HCT116 (cell line): ENCODE measurements at regions not wholly inside any gene's neighbourhood (a gene's known extent, or its start where the extent isn't known, plus 50 kb on each side); places are given as distances from the start of the nearest gene placed in this dataset.

ENCODE experiments used
- ATAC-seq: fragments of 200-7000 bp; cut with Tn5 transposase; 2 replicates; pipeline ENCODE4 v1.9.1; 2020; ENCODE audit warnings: mild to moderate bottlenecking, moderate library complexity
- BruUV-seq: library from RNA; stranded (reverse); fragments of 400-500 nt; replicated peaks from 2 replicates; lab custom pipeline; 2021; lab: Mats Ljungman, UMichigan
- CTCF ChIA-PET: fragments of 300-600 bp; sonication (Branson Sonifier 250); formaldehyde crosslinking; loops from one replicate; lab custom pipeline; 2021; ENCODE audit warnings: antibody characterized with exemption; lab: Charles Lee
- POLR2A ChIA-PET: fragments of 300-600, 350-600 bp; sonication (Branson Sonifier 250); formaldehyde crosslinking; loops from one replicate; lab custom pipeline; 2021; ENCODE audit warnings: antibody characterized with exemption; lab: Charles Lee
- RAD21 ChIA-PET, 2 experiments: fragments of 300-600 bp; sonication (Branson Sonifier 250); formaldehyde crosslinking; loops; one replicate each; lab custom pipeline; 2023; ENCODE audit warnings: low total read pairs in 2 of 2; ENCODE audit not compliant: uncharacterized antibody in 2 of 2, unreplicated experiment in 2 of 2, low non-redundant PET in 1 of 2; lab: Charles Lee
- DNase-seq: peaks from one replicate; pipeline ENCODE4 v3.0.0-alpha.2; 2010; ENCODE audit warnings: low read depth, low spot score
- H2AFZ ChIP-seq: fragments of 200-600 bp; shearing (Covaris generic), sonication (generic); 2 replicates; pipeline ENCODE4 v1.6.1; 2017; ENCODE audit warnings: low read depth, mixed run types, mixed read lengths, antibody characterized with exemption, low read length; ENCODE audit not compliant: poor library complexity, severe bottlenecking
- H3K27ac ChIP-seq: 2 replicates; pipeline ENCODE4 v1.5.1; 2012; ENCODE audit warnings: low read depth, low read length
- H3K27me3 ChIP-seq: fragments of 200-600 bp; sonication (generic); 2 replicates; pipeline ENCODE4 v1.6.1; 2016; ENCODE audit warnings: mixed run types, low read length, mixed read lengths; ENCODE audit not compliant: insufficient read depth
- H3K36me3 ChIP-seq, 2 experiments: fragments of 200-500 bp in 1 of 2; fragments of 200-600 bp in 1 of 2; sonication (Bioruptor generic) in 1 of 2; sonication (generic) in 1 of 2; 2 replicates each; pipeline versions ENCODE4 v1.5.1 to v1.6.1; 2014 to 2016; ENCODE audit warnings: low read length in 2 of 2, inconsistent platforms in 1 of 2, mixed read lengths in 1 of 2, mixed run types in 1 of 2; ENCODE audit not compliant: insufficient read depth in 2 of 2, control insufficient read depth in 1 of 2
- H3K4me1 ChIP-seq, 2 experiments: fragments of 200-600 bp in 1 of 2; sonication (generic) in 1 of 2; 2 replicates each; pipeline versions ENCODE4 v1.5.1 to v1.6.1; 2012 to 2017; ENCODE audit warnings: low read length in 2 of 2, inconsistent platforms in 1 of 2, mild to moderate bottlenecking in 1 of 2, mixed read lengths in 1 of 2, mixed run types in 1 of 2, moderate library complexity in 1 of 2; ENCODE audit not compliant: insufficient read depth in 2 of 2, control insufficient read depth in 1 of 2
- H3K4me2 ChIP-seq: fragments of 200-600 bp; sonication (generic); 2 replicates; pipeline ENCODE4 v1.6.1; 2017; ENCODE audit warnings: mixed run types, low read length, mixed read lengths
- H3K4me3 ChIP-seq, 2 experiments: fragments of 200-600 bp in 1 of 2; sonication (generic) in 1 of 2; replicated peaks in 1 of 2; 2 replicates each; pipeline ENCODE4 v1.5.1; 2011 to 2016; ENCODE audit warnings: low read length in 2 of 2, control low read depth in 1 of 2, low read depth in 1 of 2, mild to moderate bottlenecking in 1 of 2, mixed read lengths in 1 of 2, mixed run types in 1 of 2
- H3K79me2 ChIP-seq: fragments of 200-600 bp; sonication (generic); 2 replicates; pipeline ENCODE4 v1.6.1; 2017; ENCODE audit warnings: mild to moderate bottlenecking, mixed run types, low read length, moderate library complexity, mixed read lengths; ENCODE audit not compliant: insufficient read depth
- H3K9ac ChIP-seq: fragments of 200-600 bp; sonication (generic); 2 replicates; pipeline ENCODE4 v1.6.1; 2016; ENCODE audit warnings: low read length, mixed read lengths
- H3K9me2 ChIP-seq: fragments of 200-600 bp; sonication (generic), shearing (Covaris generic); 2 replicates; pipeline ENCODE4 v1.6.1; 2017; ENCODE audit warnings: mixed run types, mild to moderate bottlenecking, moderate library complexity; ENCODE audit not compliant: insufficient read depth
- H3K9me3 ChIP-seq, 2 experiments: fragments of 200-500 bp in 1 of 2; fragments of 200-600 bp in 1 of 2; sonication (Bioruptor generic) in 1 of 2; sonication (generic) in 1 of 2; 2 replicates each; pipeline ENCODE4 v1.6.1; 2014 to 2017; ENCODE audit warnings: low read length in 2 of 2, mixed read lengths in 2 of 2, inconsistent platforms in 1 of 2, low read depth in 1 of 2, mild to moderate bottlenecking in 1 of 2, mixed run types in 1 of 2, moderate library complexity in 1 of 2; ENCODE audit not compliant: control insufficient read depth in 1 of 2, insufficient read depth in 1 of 2
- H4K20me1 ChIP-seq: fragments of 200-600 bp; sonication (generic), shearing (Covaris generic); 2 replicates; pipeline ENCODE4 v1.6.1; 2017; ENCODE audit warnings: mixed run types, mild to moderate bottlenecking, moderate library complexity; ENCODE audit not compliant: insufficient read depth
- CBX3 ChIP-seq: IDR thresholded peaks from 2 replicates; pipeline ENCODE4 v1.6.1; 2012; ENCODE audit warnings: low read depth
- CEBPB ChIP-seq: IDR thresholded peaks from 2 replicates; pipeline ENCODE4 v1.6.1; 2012; ENCODE audit warnings: low read depth
- EGR1 ChIP-seq: IDR thresholded peaks from 2 replicates; pipeline ENCODE4 v1.6.1; 2012; ENCODE audit warnings: low read depth
- ELF1 ChIP-seq: IDR thresholded peaks from 2 replicates; pipeline ENCODE4 v1.6.1; 2012; ENCODE audit warnings: low read depth, borderline replicate concordance
- EZH2 ChIP-seq: fragments of 200-600 bp; sonication (generic); IDR thresholded peaks from 2 replicates; pipeline ENCODE4 v1.6.1; 2017; ENCODE audit warnings: antibody characterized with exemption, mixed run types
- EZH2phosphoT487 ChIP-seq: fragments of 200-600 bp; IDR thresholded peaks from 2 replicates; pipeline ENCODE4 v1.6.1; 2018; ENCODE audit warnings: antibody characterized with exemption, borderline replicate concordance
- FOSL1 ChIP-seq: IDR thresholded peaks from 2 replicates; pipeline ENCODE4 v1.6.1; 2012; ENCODE audit warnings: low read depth
- JUND ChIP-seq: IDR thresholded peaks from 2 replicates; pipeline ENCODE4 v1.6.1; 2012
- POLR2A ChIP-seq: IDR thresholded peaks from 2 replicates; pipeline ENCODE4 v1.7.0; 2011; ENCODE audit warnings: borderline replicate concordance; ENCODE audit not compliant: insufficient read depth, insufficient read length; ENCODE audit errors: extremely low read depth
- RAD21 ChIP-seq: IDR thresholded peaks from 2 replicates; pipeline ENCODE4 v1.6.1; 2012; ENCODE audit warnings: low read depth, mild to moderate bottlenecking
- SIN3A ChIP-seq: IDR thresholded peaks from 2 replicates; pipeline ENCODE4 v1.6.1; 2012; ENCODE audit warnings: low read depth
- SP1 ChIP-seq: IDR thresholded peaks from 2 replicates; pipeline ENCODE4 v1.6.1; 2012; ENCODE audit warnings: low read depth
- SRF ChIP-seq: IDR thresholded peaks from 2 replicates; pipeline ENCODE4 v1.6.1; 2012; ENCODE audit warnings: low read depth
- ZFX ChIP-seq: fragments of 450-650 bp; IDR thresholded peaks from 2 replicates; pipeline ENCODE4 v1.6.1; 2017
- ZNF274 ChIP-seq: fragments of 200-500 bp; sonication (Bioruptor generic); IDR thresholded peaks from 2 replicates; pipeline ENCODE4 v1.6.1; 2014; ENCODE audit warnings: mild to moderate bottlenecking, low read depth, low read length, inconsistent platforms
- intact Hi-C: fragments of 100-400 bp; cut with micrococcal nuclease; formaldehyde crosslinking; loops from 2 replicates; pipeline ENCODE4 v1.10.0; 2022
- TF ChIP-seq, protein P1 (sequence below): IDR thresholded peaks from 2 replicates; pipeline ENCODE4 v1.6.1; 2012
- TF ChIP-seq, protein P2 (sequence below), 3 experiments: fragments of 200-600 bp in 1 of 3; sonication (generic) in 1 of 3; IDR thresholded peaks in 2 of 3; conservative IDR thresholded peaks in 1 of 3; 2 replicates each; pipeline ENCODE4 v1.5.1; 2012 to 2017; ENCODE audit warnings: low read depth in 2 of 3, low read length in 2 of 3, antibody characterized with exemption in 1 of 3, borderline replicate concordance in 1 of 3, control low read depth in 1 of 3, mild to moderate bottlenecking in 1 of 3, mixed read lengths in 1 of 3, mixed run types in 1 of 3, moderate library complexity in 1 of 3; ENCODE audit not compliant: insufficient read depth in 1 of 3
- TF ChIP-seq, protein P3 (sequence below): IDR thresholded peaks from 2 replicates; pipeline ENCODE4 v1.6.1; 2011; ENCODE audit warnings: mild to moderate bottlenecking, low read length, moderate library complexity; ENCODE audit not compliant: insufficient replicate concordance; ENCODE audit errors: extremely low read depth

DNA sequence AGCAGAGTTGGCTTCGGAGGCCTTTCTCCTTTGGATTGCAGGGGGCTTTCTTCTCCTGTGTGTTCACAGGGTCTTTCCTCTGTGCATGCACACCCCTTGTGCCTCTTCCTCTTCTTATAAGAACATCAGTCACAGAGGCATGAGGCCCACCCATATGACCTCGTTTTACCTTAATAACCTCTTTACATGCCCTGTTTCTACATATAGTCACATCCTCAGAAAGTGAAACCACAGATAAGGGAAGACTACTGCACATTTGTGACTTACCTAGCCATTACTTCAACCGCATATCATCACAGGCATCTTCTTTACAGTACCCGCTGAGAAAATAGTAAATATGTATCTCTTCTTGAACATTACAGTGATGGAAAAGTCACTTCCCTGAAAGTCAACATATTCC, 204.9 kb upstream of the TARS1 start:
- Histone ChIP-seq H3K9me2 (no peaks in the 10 kb centered on the region), H3K4me3 (no peak overlapping the region), H3K79me2 (no peaks in the 10 kb centered on the region), H3K4me2 (no peak overlapping the region), H3K27me3 (no peaks in the 10 kb centered on the region), H4K20me1 (no peaks in the 10 kb centered on the region), H3K4me1 (no peaks in the 10 kb centered on the region), H3K27ac (no peak overlapping the region), H2AFZ (no peak overlapping the region), H3K9me3 (no peaks in the 10 kb centered on the region), H3K9ac (no peak overlapping the region), H3K36me3 (no peaks in the 10 kb centered on the region)
- ChIA-PET RAD21 (no interaction called here), POLR2A (no interaction called here), CTCF (no interaction called here)
- DNase-seq (no peak), ATAC-seq (no peak)
- TF ChIP-seq ELF1: no peak
- no peak for TF ChIP-seq SRF
- TF ChIP-seq, protein P1, sequence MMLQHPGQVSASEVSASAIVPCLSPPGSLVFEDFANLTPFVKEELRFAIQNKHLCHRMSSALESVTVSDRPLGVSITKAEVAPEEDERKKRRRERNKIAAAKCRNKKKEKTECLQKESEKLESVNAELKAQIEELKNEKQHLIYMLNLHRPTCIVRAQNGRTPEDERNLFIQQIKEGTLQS: no peak
- no peak for TF ChIP-seq EGR1
- TF ChIP-seq SIN3A: no peak
- TF ChIP-seq CEBPB: no peak
- TF ChIP-seq CBX3: no peak
- no peak for TF ChIP-seq ZFX
- no peak for TF ChIP-seq RAD21
- no peak for TF ChIP-seq POLR2A
- TF ChIP-seq EZH2phosphoT487: no peak
- TF ChIP-seq SP1: no peak
- intact Hi-C loops: no loop called here
- no TSS peak for BruUV-seq

DNA sequence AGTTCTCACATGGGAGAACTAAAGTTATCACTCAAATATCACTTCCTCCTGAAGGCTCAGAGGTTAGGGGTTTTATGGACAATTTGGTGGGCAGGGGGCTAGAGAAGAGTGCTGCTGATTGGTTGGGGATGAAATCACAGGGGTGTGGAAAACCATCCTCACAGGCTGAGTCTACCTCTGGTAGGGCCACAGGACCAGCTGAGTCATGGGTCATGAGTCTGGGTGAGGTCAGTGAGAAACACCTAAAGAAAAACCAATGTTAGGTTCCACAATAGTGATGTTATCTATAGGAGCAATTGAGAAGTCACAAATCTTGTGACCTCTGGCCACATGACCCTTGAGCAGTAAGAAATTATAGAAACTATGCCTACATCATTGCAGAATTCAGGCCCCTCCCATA, 203.3 kb upstream of the TARS1 start:
- Histone ChIP-seq H3K36me3 (no peaks in the 10 kb centered on the region), H3K4me1 (no peaks in the 10 kb centered on the region), H2AFZ (no peak overlapping the region), H3K79me2 (no peaks in the 10 kb centered on the region), H3K9me2 (no peaks in the 10 kb centered on the region), H3K9me3 (no peaks in the 10 kb centered on the region), H3K27me3 (no peaks in the 10 kb centered on the region), H4K20me1 (no peaks in the 10 kb centered on the region), H3K4me2 (no peak overlapping the region), H3K9ac (no peak overlapping the region), H3K4me3 (no peak overlapping the region), H3K27ac (no peak overlapping the region)
- no peak for ATAC-seq
- ChIA-PET RAD21 (no interaction called here), CTCF (no interaction called here), POLR2A (no interaction called here)
- DNase-seq: no peak
- no TSS peak for BruUV-seq
- intact Hi-C loops: no loop called here
- TF ChIP-seq EGR1 (no peak), JUND (no peak), EZH2phosphoT487 (no peak), ZNF274 (no peak), ELF1 (no peak), SIN3A (no peak), FOSL1 (no peak), EZH2 (no peak)
- TF ChIP-seq, protein P1: no peak
- TF ChIP-seq, protein P2, sequence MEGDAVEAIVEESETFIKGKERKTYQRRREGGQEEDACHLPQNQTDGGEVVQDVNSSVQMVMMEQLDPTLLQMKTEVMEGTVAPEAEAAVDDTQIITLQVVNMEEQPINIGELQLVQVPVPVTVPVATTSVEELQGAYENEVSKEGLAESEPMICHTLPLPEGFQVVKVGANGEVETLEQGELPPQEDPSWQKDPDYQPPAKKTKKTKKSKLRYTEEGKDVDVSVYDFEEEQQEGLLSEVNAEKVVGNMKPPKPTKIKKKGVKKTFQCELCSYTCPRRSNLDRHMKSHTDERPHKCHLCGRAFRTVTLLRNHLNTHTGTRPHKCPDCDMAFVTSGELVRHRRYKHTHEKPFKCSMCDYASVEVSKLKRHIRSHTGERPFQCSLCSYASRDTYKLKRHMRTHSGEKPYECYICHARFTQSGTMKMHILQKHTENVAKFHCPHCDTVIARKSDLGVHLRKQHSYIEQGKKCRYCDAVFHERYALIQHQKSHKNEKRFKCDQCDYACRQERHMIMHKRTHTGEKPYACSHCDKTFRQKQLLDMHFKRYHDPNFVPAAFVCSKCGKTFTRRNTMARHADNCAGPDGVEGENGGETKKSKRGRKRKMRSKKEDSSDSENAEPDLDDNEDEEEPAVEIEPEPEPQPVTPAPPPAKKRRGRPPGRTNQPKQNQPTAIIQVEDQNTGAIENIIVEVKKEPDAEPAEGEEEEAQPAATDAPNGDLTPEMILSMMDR (IDR thresholded peaks at IDR 0.05 in 2 of 3, conservative IDR thresholded peaks at IDR 0.05 in 1 of 3; ENCODE audit: borderline replicate concordance in 1 of 3, insufficient read depth in 1 of 3, low read depth in 2 of 3, low read length in 2 of 3): no peak
- TF ChIP-seq, protein P3, sequence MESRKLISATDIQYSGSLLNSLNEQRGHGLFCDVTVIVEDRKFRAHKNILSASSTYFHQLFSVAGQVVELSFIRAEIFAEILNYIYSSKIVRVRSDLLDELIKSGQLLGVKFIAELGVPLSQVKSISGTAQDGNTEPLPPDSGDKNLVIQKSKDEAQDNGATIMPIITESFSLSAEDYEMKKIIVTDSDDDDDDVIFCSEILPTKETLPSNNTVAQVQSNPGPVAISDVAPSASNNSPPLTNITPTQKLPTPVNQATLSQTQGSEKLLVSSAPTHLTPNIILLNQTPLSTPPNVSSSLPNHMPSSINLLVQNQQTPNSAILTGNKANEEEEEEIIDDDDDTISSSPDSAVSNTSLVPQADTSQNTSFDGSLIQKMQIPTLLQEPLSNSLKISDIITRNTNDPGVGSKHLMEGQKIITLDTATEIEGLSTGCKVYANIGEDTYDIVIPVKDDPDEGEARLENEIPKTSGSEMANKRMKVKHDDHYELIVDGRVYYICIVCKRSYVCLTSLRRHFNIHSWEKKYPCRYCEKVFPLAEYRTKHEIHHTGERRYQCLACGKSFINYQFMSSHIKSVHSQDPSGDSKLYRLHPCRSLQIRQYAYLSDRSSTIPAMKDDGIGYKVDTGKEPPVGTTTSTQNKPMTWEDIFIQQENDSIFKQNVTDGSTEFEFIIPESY: no peak
